ENCODE measurements at regions not wholly inside any gene's neighbourhood (a gene's known extent, or its start where the extent isn't known, plus 50 kb on each side); places are given as distances from the start of the nearest gene placed in this dataset.

DNA sequence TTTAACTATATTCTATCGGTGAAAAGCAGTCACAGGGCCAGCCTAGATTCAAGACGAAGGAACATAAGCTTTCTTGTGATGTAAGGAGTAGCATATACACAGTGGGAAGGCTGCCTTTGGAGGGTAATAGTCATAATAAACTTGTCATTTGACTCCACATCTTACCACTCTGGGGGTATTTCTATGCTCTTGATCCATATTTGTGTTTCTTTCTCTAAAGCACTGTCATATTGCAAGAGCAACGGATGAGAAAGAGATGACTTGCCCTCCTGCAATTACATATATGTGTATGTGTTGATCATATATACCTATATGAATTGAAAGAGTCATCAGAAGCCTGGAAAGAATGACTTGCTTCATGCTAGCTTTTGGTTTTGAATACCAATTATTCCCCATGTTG is 225.4 kb upstream of the HS3ST3A1 start:
- Histone ChIP-seq H3K27me3 (no peaks in the 10 kb centered on the region), H3K9me3 (no peaks in the 10 kb centered on the region), H3K4me1 (no peaks in the 10 kb centered on the region), H3K27ac (no peak overlapping the region), H3K4me3 (no peak overlapping the region), H3K36me3 (no peaks in the 10 kb centered on the region)
- intact Hi-C loops (cut with DNase I) = no loop called here
- TF ChIP-seq, protein P1, sequence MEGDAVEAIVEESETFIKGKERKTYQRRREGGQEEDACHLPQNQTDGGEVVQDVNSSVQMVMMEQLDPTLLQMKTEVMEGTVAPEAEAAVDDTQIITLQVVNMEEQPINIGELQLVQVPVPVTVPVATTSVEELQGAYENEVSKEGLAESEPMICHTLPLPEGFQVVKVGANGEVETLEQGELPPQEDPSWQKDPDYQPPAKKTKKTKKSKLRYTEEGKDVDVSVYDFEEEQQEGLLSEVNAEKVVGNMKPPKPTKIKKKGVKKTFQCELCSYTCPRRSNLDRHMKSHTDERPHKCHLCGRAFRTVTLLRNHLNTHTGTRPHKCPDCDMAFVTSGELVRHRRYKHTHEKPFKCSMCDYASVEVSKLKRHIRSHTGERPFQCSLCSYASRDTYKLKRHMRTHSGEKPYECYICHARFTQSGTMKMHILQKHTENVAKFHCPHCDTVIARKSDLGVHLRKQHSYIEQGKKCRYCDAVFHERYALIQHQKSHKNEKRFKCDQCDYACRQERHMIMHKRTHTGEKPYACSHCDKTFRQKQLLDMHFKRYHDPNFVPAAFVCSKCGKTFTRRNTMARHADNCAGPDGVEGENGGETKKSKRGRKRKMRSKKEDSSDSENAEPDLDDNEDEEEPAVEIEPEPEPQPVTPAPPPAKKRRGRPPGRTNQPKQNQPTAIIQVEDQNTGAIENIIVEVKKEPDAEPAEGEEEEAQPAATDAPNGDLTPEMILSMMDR (IDR thresholded peaks at IDR 0.05) = no peak
- DNase-seq = no peak
- ATAC-seq = no peak

DNA sequence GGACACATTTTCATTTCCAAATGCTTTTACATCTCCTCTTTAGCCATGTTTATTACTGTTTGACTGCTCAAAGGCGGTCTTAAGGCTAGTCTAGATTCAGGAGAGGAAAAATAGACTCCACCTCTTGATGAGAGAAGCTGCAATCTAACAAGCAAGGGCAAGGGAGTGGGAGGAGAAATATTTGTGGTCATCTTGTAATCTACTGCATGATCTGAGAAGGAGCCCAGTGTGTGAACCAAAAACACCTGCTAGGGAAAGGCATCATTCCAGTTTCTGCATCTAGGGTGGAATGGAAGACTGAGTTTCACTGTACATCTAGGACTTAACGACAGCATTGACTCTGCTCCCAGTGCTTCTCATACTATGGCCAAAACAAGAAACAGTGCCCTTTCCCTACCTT is 232.2 kb upstream of the HS3ST3A1 start:
- H3K27ac ChIP-seq = no peak overlapping the region
- no peaks in the 10 kb centered on the region for H3K27me3 ChIP-seq
- no peaks in the 10 kb centered on the region for H3K36me3 ChIP-seq
- no peaks in the 10 kb centered on the region for H3K9me3 ChIP-seq
- DNase-seq = no peak
- no peaks in the 10 kb centered on the region for H3K4me1 ChIP-seq
- TF ChIP-seq, protein P1 (IDR thresholded peaks at IDR 0.05) = no peak
- no peak overlapping the region for H3K4me3 ChIP-seq
- no peak for ATAC-seq
- intact Hi-C loops (cut with DNase I) = no loop called here

DNA sequence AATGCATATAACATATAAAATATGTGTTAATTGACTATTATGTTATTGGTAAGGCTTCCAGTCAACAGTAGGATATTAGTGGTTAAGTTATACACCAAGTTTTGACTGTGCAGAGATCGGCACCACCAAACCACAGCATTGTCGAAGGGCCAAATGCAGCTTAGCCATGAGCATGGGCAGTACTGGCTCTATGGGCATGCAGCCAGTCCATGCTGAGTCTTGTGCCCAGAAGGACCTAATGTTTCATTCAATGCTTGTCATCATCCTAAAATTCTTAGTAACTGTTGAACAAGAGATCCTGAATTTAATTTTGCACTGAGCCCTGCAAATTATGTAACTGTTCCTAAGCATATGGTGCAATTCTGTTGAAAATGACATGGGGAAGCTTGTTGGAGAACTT is 233.4 kb upstream of the HS3ST3A1 start:
- ATAC-seq (no peak), DNase-seq (no peak)
- H3K4me3 ChIP-seq = no peak overlapping the region
- intact Hi-C loops (cut with DNase I) = no loop called here
- no peaks in the 10 kb centered on the region for H3K36me3 ChIP-seq
- no peaks in the 10 kb centered on the region for H3K9me3 ChIP-seq
- H3K27me3 ChIP-seq = no peaks in the 10 kb centered on the region
- H3K4me1 ChIP-seq = no peaks in the 10 kb centered on the region
- no peak overlapping the region for H3K27ac ChIP-seq
- TF ChIP-seq, protein P1 (IDR thresholded peaks at IDR 0.05) = no peak

DNA sequence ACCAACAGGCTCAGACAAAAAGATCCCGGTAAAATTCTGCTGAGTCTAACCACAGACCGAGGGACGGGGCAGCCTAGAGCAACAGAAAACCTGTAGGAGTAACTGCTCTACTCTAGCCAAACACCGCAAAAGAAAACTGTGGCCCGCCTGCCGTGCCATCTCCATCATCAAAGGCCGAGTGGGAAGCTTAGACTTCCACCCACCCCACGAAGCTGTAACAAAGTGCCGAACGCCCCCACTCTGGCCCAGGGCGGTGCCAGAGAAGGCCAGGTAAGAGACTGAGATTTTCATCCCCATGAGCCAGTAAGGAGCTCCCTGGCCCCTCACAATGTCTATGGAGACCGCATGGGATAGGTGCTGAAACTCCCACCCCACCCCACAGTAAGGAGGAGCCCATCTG is 231.9 kb upstream of the COX10 start:
- TF ChIP-seq, protein P1 (IDR thresholded peaks at IDR 0.05) = no peak
- intact Hi-C loops (cut with DNase I) = no loop called here
- H3K36me3 ChIP-seq = no peaks in the 10 kb centered on the region
- ATAC-seq (no peak), DNase-seq (no peak)
- H3K9me3 ChIP-seq = no peaks in the 10 kb centered on the region
- H3K4me3 ChIP-seq = no peak overlapping the region
- H3K27ac ChIP-seq = no peak overlapping the region
- H3K4me1 ChIP-seq = no peaks in the 10 kb centered on the region
- H3K27me3 ChIP-seq = no peaks in the 10 kb centered on the region

DNA sequence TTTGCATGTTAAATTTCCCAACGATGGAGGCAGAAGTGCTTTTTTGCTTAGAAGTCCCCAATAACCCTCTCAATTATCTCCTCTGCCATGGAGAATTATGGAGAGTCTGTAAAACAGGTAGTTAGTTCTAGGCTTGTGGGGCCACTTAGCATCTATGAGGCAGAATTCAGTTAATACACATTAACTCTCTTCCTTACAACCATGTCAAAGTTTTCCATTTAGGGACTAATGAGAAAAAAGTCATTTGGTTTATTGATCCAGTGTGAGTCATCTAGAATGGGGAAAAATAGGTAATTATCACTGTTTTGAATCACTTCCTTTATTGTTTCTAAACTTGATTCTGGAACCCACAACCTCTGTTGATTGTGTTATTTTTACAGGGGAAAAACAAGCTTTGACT is 229.1 kb upstream of the COX10 start:
- no peak overlapping the region for H3K4me3 ChIP-seq
- no peaks in the 10 kb centered on the region for H3K27me3 ChIP-seq
- ATAC-seq (no peak), DNase-seq (no peak)
- TF ChIP-seq, protein P1 (IDR thresholded peaks at IDR 0.05) = no peak
- no peak overlapping the region for H3K27ac ChIP-seq
- no peaks in the 10 kb centered on the region for H3K4me1 ChIP-seq
- H3K36me3 ChIP-seq = no peaks in the 10 kb centered on the region
- intact Hi-C loops (cut with DNase I) = no loop called here
- H3K9me3 ChIP-seq = no peaks in the 10 kb centered on the region

DNA sequence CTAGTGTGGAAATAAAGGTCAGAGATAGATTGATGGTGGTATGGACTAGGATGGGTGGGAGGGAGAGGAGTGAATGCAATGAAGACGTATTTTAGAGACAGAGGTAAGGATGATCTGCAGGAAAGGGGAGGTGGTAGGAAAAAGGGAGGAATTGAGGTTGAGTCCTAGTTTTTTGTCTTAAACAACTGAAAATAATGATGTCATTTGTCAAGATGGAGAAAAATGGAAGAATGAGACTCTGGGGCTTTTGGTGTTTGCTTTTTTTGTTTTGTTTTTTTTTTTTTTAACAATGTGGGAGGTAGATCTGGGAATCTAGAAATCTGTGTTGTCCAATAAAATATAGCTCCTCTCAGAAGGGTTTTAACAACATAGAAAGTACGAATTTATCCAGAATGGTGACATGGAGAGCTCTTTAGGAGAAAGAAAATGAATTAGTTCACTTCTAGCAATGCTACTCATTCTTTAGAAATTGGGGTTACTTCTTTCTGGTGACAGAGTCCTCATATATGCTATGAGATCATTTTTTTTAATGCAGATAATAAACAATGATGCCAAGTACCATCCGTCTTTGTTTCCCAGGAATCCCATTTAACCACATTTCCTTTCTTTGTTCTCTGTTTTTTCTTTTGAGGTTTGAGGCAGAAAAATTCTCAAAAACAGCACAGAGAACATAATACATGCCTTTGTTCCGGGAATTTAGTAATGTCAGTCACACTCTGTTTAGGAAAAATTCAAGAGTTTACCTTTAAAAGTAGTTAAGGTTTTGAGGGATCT is 225.3 kb upstream of the COX10 start:
- TF ChIP-seq, protein P1 (IDR thresholded peaks at IDR 0.05) = no peak
- no peaks in the 10 kb centered on the region for H3K36me3 ChIP-seq
- no peak for ATAC-seq
- H3K4me1 ChIP-seq = no peaks in the 10 kb centered on the region
- no peaks in the 10 kb centered on the region for H3K27me3 ChIP-seq
- no peak overlapping the region for H3K4me3 ChIP-seq
- no peaks in the 10 kb centered on the region for H3K9me3 ChIP-seq
- no peak overlapping the region for H3K27ac ChIP-seq
- no peak for DNase-seq
- intact Hi-C loops (cut with DNase I) = no loop called here

Measured in upper lobe of right lung (tissue), 1 donor.